G401 (cell line): ENCODE measurements at regions not wholly inside any gene's neighbourhood (a gene's known extent, or its start where the extent isn't known, plus 50 kb on each side); places are given as distances from the start of the nearest gene placed in this dataset.

Source experiments
- DNase-seq: peaks from one replicate; pipeline ENCODE4 v3.0.0-alpha.2; 2015; ENCODE audit warnings: low spot score
- in situ Hi-C: cut with HindIII; loops from 2 replicates; pipeline ENCODE4 v1.10.0; 2016; ENCODE audit warnings: low sequenced_read_pairs, mixed read lengths

DNA sequence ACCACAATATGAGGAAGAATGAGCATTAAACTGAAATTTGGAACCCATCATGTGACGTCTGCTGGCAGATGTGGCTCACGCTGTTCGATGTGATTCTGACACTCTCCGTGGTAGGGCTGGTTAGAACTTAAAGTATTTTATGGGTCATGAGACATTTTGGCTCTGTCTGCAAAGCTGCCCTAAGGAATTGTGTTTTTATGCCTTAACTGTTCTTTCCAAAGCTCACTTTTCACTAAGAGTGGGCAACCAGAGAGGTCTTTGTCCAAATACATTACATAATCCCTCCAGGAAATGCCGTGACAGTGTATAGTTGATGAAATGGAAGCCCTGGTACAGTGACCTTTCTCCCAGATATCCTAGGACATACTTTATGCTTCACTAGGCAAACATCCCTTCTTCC is 119.1 kb downstream of the AQP4 start:
- in situ Hi-C loops, result no loop called here
- no peak for DNase-seq

DNA sequence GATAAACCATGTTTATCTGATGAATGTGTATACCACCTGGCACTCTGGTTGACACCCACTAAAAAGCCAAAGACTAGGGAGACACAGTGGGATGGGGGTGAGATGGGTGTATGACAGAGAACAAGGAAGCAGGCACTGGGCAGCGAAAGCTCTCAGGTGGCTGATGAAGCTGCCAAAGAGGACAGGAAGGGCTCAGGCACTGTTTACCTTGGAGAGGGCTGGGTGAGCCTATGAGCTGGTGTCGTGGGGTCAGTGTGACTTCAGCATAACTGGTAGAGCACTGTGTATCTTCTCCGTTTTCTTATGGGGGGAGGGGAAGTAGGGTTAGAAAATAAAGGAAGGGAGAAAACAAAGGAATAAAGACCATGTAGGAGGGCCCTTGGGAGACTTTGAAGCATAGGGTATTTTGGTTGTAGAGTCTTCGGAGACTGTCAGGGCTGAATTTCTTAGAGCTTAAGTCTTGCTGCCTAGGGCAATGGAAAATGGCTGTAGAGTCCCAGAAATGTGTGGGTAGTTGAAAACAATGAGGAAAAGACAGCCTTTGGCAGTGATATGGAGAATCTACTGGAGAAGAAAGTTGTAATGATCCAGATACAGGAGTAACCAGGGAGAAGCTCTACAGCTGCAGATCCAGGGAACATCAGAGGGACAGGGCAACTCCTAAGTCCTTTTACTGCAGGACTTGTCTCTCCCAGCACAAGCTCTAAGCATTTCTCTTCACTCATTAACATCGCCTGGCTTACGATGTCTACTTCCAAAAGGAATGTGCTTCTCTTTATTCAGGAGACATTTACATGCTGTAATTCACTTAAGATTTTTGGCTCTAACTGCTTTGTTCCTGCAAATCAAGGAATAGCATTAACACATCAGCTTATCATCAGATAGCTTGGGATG is 120.0 kb downstream of the AQP4 start:
- in situ Hi-C loops, result no loop called here
- DNase-seq, result no peak

DNA sequence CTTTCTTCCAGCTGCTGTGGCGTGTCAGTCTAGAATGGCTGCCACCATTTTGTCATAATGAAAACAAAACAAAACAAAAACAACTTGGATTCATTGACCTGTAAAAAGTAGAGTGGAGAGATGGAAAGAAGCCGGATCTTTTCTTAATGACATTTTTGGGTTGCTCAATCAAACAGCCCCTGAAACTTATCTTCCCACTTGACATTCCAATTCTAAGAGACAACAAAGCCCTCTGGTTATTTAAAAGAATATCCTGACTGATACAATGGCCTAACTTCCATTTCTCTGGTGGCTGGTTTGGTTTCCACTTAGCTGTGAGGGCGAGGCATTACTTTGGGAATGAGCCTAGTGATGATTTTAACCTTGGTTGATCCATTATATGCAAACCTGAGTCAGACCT is 123.7 kb downstream of the AQP4 start:
- in situ Hi-C loops, result no loop called here
- DNase-seq, result no peak

DNA sequence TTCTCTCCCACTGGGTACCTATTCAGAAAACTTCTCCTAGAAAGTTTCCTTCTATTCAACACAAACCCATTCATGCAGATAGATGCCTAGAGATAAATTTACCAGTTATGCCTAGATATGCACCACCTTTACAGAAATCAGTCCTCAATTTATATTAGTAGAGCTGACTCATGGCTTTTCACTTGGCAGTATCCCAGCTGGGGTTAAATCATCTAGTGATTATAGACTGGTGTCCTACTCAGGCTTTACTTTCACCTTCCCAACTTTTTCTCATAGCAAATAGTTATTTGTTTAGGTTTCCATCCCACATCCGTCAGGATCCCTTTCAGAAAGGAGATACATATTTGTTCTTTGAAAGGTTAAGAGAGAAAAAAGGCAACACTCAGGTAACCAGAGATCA is 124.5 kb downstream of the AQP4 start:
- no peak for DNase-seq
- in situ Hi-C loops, result no loop called here

- in situ Hi-C loops, result no loop called here
Measured at GRCh38 chr18:26740396-26740795, 125.1 kb downstream of the AQP4 start.

DNA sequence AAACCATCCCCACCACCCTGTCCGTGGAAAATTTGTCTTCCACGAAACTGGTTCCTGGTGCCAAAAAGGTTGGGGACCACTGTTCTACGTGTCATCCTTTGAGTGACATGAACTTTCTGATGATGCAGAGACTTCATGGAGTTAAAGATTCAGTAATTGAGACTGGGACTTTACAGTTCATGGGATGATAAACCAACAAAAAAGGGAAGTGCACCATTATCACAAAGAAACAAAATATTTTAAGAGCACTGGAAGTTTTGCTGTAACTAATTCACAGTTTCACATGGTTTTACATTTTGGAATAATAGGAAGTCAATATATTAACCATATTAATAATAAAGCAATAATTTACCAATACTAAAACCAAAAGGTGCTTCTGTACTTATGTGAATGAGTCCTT is 126.8 kb downstream of the AQP4 start:
- no peak for DNase-seq
- in situ Hi-C loops, result no loop called here

More at GRCh38 chr18:26740396-26740795, 125.1 kb downstream of the AQP4 start:
- no peak for DNase-seq

GRCh38 chr18:26736301-26736700 is 129.2 kb downstream of the AQP4 start:
- in situ Hi-C loops, result no loop called here
- DNase-seq, result no peak

GRCh38 chr18:26734760-26735159 is 130.7 kb downstream of the AQP4 start:
- in situ Hi-C loops, result no loop called here
- no peak for DNase-seq

DNA sequence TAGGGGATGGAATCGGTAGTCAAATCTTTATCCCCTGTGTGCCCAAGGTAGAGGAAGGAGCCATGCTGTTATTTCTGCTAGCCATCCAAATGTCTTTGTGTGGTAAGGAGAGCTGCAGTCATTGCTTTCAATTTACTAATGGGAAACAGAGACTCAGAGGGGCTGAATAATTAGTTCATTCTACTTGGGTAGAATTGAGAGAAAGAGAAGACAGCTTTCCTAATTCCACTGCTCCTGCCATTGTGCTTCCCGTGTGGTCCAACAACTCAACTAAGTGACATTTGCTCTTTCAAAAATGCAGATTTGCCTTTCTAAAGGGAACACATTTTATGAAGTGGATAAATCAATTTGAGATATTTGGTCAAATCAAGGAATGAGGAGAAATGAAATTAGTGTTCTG is 136.1 kb downstream of the AQP4 start:
- no peak for DNase-seq
- in situ Hi-C loops, result no loop called here

- in situ Hi-C loops, result no loop called here
- DNase-seq, result no peak
Measured at GRCh38 chr18:26729008-26729407, 136.5 kb downstream of the AQP4 start.

GRCh38 chr18:26723981-26724380 is 141.5 kb downstream of the AQP4 start:
- in situ Hi-C loops, result no loop called here
- no peak for DNase-seq

GRCh38 chr18:26722565-26722931 is 143.0 kb downstream of the AQP4 start:
- in situ Hi-C loops, result no loop called here

GRCh38 chr18:26721854-26722564 is 143.5 kb downstream of the AQP4 start:
- in situ Hi-C loops, result no loop called here
- DNase-seq, result no peak

More at GRCh38 chr18:26722565-26722931, 143.0 kb downstream of the AQP4 start:
- no peak for DNase-seq

- DNase-seq, result no peak
- in situ Hi-C loops, result no loop called here
Measured at GRCh38 chr18:26719896-26720295, 145.6 kb downstream of the AQP4 start.

GRCh38 chr18:26717123-26717719 is 148.3 kb downstream of the AQP4 start:
- in situ Hi-C loops, result no loop called here
- no peak for DNase-seq

DNA sequence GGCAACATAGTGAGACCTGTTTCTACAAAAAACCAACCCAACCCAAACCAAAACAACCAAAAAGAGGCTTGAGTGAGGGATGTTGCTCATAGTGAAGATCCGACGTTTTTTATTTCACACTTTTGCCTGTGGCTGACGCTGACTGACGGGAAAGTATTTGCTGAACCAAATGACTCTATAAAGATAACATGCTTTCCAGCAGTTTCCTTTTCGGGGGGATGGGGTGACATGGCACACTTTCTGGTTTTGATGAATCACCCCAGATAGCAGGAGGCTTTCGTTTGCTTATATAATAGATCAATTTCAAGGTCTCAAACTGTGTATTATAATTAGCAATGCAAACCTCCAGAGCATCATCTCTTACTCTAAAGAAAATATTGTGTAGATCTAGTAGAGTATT is 150.8 kb downstream of the AQP4 start:
- in situ Hi-C loops, result no loop called here
- no peak for DNase-seq

DNA sequence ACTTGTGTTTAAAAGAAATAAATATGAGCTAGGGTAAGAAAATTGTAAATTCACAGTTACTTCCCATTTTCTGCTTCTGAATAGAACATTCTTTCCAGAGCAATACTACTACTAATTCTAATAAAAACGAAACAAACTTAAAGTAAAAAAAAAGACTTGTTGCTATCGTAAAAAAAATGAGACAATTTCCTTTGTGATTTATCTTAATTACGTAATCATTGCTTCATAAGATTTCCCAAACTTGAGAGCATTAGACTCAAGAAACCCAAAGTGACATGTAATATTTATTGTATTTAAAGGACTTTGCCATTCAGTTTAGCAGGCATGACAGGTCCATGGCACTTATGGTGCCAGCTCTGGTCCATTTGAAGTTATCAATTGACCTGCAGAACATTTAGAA is 153.8 kb downstream of the AQP4 start:
- DNase-seq, result no peak
- in situ Hi-C loops, result no loop called here

GRCh38 chr18:26710470-26711096 is 154.9 kb downstream of the AQP4 start:
- in situ Hi-C loops, result no loop called here
- DNase-seq, result no peak

GRCh38 chr18:26709897-26710296 is 155.6 kb downstream of the AQP4 start:
- in situ Hi-C loops, result no loop called here
- DNase-seq, result no peak
